ENCODE measurements at regions not wholly inside any gene's neighbourhood (a gene's known extent, or its start where the extent isn't known, plus 50 kb on each side); places are given as distances from the start of the nearest gene placed in this dataset.

- no peak for TF ChIP-seq POLR2AphosphoS5 (IDR thresholded peaks at IDR 0.05; ENCODE audit: low read depth, low read length)
- no peak for TF ChIP-seq POLR2A (IDR thresholded peaks at IDR 0.05; ENCODE audit: low read depth, low read length)
- TF ChIP-seq TAF1 (IDR thresholded peaks at IDR 0.05; ENCODE audit: borderline replicate concordance, low read depth, low read length): no peak
These were observed 1129.5 kb upstream of the MAP3K7 start for GRCh38 chr6:91716361-91716760.
